NCI-H510A treated with DMSO at 0.1 percent for 48 hours (cell line): ENCODE measurements at regions not wholly inside any gene's neighbourhood (a gene's known extent, or its start where the extent isn't known, plus 50 kb on each side); places are given as distances from the start of the nearest gene placed in this dataset.
"Not testable (repeated sequence)": the region's sequence is repeated elsewhere in the genome, so short reads cannot be mapped to it uniquely, and the experiment has no call there.

Source experiments
- DNase-seq: peaks from one replicate; lab custom pipeline; 2025; lab: John Stamatoyannopoulos, UW

DNA sequence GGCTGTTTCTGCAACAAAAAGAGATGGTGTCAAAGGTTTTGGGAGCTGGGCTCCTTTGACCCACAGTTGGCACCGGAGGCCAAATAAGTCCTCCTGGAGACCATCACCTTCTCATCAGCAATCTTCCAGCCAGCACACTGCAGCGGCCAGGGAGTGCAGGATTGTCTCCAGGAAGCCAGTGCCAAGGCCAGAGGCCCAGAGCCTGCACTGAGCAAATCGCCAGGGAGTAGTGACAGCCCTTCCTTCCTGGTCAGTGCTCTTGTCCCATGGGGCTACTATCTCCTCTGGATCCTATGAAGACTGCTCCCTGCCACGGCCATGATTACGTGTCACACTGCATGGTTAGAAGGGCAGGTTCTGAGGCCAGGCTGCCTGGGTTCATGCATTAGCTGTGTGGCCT lies 134.3 kb upstream of the CRHR1 start:
- no peak for DNase-seq

DNA sequence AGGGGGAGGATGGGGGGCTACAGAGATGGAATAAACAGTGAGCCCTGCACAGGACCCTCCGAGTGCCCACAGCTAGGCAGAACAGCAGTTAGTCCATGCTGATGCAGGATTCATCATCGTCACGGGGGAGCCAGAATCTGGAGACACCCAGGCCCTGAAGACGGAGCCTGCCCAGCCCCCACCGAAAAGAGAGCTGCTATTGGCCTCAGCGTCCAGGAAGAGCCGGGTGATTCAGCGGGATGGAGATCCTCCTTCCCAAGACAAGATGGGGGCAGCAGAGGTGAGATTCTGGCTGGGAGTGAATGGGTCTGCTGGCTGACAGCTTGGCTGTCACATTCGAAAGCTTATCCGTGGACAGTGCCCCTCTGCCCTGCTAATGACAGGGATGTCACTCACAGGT lies 133.6 kb upstream of the CRHR1 start:
- no peak for DNase-seq

DNA sequence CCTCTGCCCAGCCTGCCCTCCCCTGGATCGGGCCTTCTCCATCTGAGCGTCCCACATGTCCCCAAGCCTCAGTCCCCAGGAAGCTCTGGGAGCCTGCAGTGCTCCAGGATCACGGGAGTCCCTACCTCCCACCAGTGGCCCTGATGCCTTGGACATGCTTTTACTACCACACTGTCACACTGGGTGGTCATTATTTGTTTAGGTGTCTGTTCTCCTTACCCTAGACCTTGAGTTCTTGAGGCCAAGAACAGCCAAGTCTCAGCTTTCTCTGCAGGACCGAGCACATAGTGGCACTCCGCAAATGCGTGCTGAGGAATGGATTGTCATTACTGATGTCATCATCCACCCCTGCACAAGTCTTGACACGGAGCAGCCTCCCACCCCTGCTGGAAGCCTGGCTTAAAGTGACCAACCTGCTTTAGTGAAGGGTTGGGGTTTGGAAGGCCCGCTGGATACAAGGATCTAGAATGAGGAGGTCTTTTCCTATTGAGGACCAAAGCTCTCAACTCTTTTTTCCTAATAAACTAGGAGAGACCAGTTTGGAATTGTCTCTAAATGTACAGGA lies 132.9 kb upstream of the CRHR1 start:
- no peak for DNase-seq

DNA sequence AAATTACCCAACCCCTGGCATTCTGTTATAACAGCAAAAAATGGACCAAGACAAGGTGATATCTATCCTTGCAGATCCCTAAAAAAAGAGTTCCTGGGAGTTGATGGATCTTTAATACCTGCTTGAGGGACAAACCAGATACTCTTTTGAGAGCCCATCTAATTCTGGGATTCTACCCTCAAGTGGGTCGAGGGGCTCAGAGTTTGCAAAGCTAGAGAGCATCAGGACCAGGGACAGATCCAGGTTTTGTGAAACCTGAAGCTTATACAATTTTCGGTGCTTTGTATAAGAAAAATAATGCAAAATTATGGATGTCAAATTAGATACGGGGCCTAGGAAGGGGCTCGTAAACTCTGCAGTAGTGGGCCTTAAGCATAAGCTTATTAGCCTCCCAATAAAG lies 130.5 kb upstream of the CRHR1 start:
- DNase-seq = no peak

DNA sequence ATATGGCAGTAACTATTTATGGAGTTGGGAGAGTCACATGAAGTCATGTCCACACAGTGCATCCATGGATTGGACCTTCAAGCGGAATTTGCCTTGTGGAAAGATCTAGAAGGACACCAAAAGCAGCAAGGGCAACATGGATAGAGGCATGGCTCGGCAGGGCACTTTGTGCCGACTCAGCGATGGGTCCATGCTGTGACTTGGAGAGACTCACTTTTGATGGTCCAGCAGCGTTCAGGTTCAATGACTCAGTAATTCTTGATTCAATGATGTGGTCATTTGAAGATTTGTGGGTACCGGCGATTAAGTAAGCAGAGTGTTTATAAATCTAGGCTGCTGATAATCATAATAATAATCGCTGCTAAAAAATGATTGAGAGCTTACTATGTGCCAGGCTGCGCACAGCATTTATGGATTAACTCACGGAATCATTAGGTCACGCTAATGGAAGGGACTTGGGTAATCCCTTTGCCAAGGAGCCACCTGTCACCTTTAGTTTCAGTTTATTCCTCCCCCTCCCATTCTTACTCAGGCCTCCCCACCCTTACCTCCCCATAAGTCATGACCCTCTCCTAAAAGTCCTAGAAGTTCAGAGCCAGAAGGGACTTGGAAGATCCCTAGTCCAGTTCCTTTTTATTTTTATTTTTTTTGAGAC lies 127.5 kb upstream of the CRHR1 start:
- no peak for DNase-seq

DNA sequence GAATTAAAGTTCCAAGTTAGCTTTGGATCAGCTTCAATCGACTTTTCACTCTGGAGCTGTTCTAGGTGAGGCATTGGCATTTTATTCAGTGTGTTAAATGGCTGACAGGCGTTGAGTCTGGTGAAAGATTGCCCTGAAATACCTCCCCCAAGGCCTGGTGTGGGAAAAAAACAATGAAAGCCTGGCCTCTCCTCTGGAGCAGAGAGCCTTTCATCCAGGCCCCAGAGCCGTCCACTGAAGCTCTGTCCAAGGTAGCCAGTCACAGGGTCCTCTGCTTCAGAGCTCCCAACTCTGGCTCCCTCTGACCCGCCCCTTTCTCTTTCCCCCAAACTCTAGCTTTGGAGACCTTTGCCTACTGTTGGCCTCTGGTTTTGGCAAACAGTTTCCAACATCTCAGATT lies 123.6 kb upstream of the CRHR1 start:
- DNase-seq = no peak

DNA sequence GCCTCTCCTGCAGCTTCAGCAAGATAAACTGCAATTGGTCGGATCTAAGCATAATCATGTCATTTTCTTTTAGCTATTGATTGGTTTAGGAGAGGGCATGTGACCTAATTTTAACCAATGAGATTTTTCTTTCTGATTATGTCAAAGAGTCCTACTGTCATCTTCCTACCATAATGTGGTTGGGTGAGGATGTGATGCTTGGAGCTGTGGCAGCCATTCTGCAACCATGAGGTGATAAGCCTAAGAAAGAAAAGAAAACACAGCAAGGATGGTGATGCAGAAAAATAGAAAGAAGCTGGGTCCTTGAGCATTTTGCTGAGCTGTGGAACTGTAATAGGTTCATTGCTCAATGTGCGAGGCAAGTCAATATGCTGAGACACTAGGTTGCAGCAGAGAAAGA lies 121.7 kb upstream of the CRHR1 start:
- no peak for DNase-seq

DNA sequence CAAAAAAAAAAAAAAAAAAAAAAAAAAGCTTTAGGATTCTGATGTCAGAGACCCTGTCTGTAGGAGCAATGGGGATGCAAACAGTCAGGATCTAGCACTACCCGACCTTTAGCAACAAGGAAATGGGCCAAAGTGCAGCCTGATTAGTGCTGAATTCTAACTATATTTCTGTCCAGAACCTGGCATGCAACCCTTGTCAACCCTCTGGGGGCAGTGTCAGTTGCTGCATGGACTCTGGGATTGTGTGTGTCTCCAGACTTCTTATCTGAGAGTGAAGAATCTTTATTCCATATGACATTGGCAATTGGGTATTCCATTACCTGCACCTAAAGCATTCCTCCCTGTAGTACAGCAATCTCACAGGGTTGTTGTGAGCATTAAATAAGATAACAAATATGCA lies 120.3 kb upstream of the CRHR1 start:
- no peak for DNase-seq

DNA sequence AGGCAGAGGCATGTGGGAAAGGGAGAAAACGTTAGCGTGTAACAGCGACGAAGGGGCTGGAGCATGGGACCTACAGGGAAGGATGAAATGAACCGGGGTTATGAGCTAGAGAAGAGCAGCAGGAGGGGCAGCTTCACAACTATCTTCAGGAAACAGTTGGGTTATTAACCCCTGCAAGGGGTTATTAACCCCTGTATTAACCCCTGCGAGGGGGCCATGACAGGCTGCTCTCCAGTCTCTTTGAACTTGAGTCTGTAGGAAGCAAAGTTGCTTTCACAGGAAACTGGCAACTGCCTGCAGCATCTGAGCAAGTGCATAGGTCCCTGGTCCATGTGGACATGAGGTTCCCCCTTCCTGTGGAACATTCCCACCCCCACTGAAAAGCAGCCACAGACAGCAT lies 119.2 kb upstream of the CRHR1 start:
- no peak for DNase-seq

DNA sequence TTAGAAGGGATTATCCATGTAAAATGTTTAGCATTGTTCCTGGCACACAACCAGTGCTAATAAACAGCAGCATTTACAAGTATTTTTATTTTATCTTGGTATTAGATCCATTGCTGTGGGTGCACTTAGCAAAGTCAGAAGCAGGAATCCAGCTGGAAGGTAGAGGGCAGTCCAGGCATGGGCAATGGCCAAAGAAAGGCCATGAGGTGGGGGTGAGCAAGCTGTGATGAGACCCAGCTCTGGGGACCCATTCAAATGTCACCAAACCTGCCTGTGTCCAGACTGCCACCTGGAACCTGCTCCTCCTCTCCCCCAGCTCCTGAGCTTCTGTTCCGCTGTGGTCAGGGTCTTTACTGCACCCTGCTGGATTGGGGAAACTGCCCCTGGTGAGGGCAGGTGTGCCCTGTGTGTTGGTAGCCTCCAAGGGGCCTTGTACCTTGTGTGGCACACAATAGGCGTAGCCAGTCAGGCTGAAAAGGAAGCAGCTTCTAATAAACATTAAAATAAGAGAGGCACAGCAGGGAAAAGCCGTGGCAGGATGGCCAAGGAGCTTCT lies 118.0 kb upstream of the CRHR1 start:
- no peak for DNase-seq

DNA sequence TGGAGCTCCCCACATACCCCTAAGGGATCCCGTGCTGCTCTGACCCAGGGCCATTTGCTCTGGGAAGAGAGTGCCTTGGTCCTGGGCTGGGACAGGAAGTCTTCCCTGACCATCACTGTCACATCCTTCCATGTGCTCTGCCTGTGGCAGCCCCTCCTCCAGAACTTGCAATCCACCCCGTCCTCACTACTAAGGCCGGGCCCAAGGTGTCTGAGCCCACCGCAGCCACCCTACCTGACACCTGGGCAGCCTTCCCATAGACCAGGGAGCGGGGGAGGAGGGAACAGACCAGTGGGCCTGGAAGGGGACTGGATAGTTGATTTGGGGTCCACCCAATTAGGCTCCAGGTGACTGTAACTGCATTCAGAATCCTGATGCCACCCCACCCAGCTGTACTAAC lies 117.5 kb upstream of the CRHR1 start:
- no peak for DNase-seq

DNA sequence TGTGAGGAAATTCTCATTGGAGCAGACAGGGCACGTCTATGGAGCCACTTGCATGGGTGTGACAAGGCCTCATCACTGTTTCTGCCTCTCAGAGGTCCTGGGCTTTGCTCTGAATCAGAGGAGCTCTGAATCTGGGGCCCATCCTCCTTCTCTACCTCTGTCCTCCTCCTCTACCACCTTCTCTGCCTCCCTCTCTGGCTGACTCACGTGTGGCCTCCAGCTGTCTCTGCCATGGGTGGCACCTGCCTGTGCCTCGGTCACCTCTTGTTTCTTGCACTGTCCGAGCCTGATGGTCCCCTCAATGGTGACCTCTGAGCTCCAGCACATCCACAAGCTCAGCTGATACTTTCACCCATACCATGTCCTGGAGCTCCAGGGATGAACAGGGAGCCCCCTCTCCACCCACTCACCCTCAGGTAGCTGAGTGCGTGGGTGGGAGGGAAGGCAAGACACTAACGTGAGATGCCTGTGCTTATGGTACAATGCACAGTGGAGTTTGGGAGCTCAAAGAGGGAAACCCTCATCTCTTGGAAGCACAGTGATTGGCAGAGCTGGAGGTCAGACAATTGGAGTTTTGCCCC lies 116.4 kb upstream of the CRHR1 start:
- no peak for DNase-seq

DNA sequence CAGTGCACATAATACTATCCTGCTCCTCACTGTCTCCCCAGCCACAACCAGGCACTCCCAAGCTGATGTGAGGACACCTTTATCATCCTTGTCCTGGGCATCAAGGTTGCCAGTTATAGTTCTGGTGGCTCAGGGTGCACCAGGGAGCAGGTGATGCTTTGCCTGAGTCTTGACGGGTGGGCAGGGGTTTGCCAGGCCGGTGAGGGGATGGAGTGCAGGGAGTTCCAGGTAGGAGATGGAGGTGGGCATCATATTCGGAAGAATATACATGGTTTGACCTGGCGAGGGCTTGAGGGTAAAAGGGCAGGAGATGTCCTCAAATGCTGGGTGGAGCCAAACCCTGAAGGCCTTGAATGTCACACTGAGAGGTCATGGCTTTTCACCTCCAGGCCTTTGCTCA lies 115.8 kb upstream of the CRHR1 start:
- no peak for DNase-seq

DNA sequence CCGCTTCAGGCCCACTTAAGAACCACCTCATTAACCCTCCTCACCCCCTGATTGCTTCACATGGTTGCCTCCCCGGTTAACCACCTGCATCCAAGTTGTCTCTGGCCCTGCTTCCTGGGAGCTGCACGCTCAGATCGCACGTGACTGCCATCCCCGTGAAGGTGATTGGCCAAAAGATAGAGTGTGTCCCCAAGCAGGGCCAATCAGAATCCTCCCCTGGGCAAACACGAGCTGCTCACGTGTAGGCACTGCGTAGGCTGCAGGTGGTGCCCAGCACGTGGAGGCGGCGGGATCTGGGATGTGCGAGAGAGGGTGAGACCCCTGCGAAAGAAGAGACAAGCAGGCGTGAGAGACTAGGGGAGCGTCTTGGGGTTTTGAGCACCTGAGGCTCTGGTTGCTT lies 111.8 kb upstream of the CRHR1 start:
- peak; percentile 97 for DNase-seq

DNA sequence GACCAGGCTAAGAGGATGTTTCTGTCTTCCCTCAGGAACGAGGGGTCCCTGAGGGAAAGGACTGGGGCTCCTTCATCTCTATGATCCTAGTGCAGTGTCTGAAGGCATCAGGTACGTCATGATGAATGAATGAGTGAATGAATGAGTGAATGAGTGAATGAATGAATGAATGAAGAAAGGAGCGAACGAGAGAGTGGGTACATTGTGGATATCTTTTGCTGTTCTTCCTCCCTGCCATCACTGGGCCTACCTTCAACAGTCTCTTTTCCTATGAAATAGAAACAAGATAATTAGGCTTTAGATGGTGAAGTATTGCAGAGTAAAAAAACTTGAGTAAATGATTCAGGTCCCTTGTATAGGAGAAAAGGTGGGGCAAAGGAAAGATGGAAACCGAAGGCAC lies 111.3 kb upstream of the CRHR1 start:
- no peak for DNase-seq

DNA sequence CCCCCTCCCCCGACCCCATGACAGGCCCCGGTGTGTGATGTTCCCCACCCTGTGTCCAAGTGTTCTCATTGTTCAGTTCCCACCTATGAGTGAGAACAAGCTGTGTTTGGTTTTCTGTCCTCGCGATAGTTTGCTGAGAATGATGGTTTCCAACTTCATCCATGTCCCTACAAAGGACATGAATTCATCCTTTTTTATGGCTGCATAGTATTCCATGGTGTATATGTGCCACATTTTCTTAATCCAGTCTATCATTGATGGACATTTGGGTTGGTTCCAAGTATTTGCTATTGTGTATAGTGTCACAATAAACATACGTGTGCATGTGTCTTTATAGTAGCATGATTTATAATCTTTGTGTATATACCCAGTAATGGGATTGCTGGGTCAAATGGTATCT lies 110.4 kb upstream of the CRHR1 start:
- not testable (repeated sequence) for DNase-seq

DNA sequence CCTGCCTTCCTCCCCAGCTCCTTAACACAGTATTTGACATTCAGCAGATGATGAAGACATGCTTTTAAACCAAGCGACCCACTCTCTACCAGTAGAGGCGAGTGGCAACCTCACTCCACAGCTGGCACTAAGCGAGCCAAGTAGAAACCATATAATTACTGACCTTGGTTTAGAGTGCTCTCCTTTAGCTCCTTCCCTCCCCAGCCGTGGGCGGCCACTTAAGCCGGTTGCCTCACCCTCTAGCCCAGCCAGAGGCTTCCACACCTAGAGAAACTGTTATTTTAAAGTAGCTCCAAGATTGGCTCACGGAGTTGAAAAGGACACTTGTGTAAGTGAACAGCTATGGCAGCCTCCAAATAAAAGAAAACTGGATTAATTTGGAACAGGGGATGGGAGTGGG lies 109.1 kb upstream of the CRHR1 start:
- no peak for DNase-seq

DNA sequence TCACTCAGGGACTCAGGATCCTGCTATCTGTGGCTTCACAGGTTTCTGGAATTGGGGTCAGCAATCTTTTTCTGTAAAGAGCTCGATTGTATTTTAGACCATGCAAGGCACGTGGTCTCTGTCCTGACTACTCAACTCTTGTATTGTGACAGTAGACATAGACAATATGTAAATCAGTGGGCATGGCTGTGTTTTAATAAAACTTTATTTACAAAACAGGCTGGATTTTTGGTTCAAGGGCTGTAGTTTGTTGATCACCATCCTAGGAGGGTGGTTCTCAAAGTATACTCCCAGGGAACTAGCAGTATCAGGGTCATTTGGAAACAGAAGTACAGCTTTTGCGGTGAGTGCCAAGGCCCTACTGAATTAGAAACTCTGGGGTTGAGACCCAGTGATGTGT lies 108.2 kb upstream of the CRHR1 start:
- DNase-seq = peak; percentile 43

DNA sequence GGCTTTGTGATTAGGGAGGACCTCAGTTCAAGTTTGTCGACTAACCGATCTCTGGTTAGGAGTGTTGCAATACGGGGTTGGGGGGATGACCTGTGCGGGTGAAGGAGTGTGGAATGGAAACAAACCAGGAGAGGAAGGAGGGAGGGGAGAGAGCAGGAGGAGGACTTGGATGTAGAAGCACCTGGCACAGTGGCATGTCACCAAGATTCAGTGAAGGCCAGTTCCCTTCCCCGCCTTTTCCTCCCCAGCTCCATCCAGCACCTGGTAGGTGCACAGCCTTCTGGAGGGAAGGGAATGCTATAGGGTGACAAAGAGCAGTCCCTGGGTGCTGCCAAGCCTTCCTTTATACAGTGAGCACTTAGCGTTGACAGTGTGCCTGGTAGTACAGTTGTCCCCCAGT lies 107.4 kb upstream of the CRHR1 start:
- peak; percentile 59 for DNase-seq

DNA sequence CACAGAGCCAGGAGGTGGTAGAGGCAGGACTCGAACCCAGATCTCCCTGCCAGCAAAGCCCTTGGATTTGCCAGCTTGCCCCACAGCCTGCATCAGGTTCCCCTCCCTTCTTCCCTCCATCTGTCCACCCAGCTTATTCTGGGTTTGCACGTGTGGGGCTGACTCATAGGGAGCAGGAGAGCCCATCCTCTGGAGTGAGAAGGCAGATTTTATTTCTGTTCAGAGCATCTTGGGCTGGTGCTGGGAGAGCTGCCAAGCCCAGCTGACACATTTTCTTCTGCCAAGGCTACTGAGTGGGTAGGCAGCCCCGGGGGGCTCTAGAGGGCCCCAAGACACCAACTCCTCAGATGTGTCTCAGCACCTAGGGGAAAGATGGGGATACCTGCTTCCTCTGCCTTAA lies 106.3 kb upstream of the CRHR1 start:
- DNase-seq = no peak

DNA sequence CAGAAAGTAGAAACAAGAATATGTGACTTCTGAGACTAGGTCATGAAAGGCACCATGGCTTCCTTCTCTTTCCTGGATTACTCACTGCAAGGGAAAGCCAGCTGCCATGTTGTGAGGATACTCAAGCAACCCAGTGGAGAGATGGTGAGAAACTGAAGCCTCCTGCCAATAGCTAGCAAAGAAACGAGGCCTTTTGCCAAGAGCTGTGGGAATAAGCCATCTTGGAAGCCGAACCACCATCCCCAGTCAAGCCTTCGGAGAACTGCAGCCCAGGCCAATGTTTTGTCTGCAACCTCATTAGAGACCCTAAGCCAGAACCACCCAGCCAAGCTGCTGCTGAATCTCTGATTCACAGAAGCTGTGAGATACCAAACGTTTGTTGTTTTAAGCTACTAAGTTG lies 104.7 kb upstream of the CRHR1 start:
- no peak for DNase-seq

DNA sequence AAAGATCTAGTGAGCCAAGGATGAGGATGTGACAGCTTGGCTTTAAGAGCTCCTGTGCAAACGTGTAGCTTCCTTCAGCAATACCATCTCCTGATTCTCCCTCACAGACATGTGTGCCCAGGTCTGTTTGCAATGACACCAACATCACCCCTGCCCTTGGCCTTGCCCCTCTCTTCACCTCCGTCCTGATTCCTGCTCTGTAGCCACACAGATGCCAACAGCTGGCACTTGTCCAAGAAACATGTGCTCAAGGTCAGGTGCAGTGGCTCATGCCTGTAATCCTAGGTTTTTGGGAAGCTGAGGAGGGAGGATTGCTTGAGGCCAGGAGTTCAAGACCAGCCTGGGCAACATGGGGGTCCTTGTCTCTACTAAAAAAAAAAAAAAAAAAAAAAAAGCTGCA lies 103.8 kb upstream of the CRHR1 start:
- no peak for DNase-seq

DNA sequence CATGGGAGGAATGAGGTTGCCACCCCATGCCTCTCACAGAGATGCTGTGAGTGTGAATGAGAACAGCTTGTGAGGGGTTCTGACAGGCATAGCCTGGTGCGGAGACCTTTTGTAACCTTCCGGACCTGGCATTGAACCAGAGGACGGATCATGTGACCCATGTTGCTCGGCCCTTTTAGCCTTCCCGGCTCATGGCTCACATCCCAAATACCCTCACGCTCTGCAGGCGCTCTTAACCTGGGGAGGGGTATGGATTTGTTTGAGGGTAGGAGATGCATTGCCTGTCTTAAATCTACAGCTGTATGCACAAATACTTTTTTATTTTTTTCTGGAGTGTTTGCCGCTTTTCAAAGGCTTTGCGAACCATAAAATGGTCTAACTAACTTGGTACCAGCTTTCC lies 102.4 kb upstream of the CRHR1 start:
- DNase-seq = no peak

DNA sequence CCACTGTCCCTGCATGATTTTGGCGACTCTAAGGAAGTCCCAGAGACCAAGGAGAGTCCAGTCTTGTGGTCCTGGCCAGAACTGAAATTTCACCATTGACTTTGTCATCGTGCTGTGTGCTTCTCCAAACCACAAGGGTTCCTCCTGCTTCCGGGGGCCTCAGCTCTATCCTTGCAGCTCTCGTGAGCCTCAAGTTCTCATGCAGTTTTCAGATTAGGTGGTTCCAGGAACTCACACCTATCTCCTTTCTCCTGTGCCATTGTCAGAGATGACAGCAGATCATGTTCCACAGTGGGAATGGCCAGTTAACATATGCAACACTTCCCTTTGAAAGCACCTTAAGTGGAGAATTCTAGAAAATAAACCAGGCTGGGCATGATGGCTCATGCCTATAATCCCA lies 97.9 kb upstream of the CRHR1 start:
- no peak for DNase-seq
